MM.1S (cell line): ENCODE measurements at regions not wholly inside any gene's neighbourhood (a gene's known extent, or its start where the extent isn't known, plus 50 kb on each side); places are given as distances from the start of the nearest gene placed in this dataset.

Experiments used
- EZH2 ChIP-seq: fragments of 300-600 bp; sonication (generic); optimal IDR thresholded peaks from 2 replicates; pipeline ENCODE3; 2017; ENCODE audit warnings: low read depth, mild to moderate bottlenecking, antibody characterized with exemption, low read length, mixed read lengths
- EZH2phosphoT487 ChIP-seq: fragments of 300-600 bp; sonication (generic); IDR thresholded peaks from 2 replicates; pipeline ENCODE4 v1.6.1; 2018; ENCODE audit warnings: antibody characterized with exemption, low read length
- TF ChIP-seq, protein P1 (sequence below): fragments of 300-600 bp; sonication (generic); IDR thresholded peaks from 2 replicates; pipeline ENCODE4 v1.5.1; 2016; ENCODE audit warnings: antibody characterized with exemption, low read length, mixed read lengths

DNA sequence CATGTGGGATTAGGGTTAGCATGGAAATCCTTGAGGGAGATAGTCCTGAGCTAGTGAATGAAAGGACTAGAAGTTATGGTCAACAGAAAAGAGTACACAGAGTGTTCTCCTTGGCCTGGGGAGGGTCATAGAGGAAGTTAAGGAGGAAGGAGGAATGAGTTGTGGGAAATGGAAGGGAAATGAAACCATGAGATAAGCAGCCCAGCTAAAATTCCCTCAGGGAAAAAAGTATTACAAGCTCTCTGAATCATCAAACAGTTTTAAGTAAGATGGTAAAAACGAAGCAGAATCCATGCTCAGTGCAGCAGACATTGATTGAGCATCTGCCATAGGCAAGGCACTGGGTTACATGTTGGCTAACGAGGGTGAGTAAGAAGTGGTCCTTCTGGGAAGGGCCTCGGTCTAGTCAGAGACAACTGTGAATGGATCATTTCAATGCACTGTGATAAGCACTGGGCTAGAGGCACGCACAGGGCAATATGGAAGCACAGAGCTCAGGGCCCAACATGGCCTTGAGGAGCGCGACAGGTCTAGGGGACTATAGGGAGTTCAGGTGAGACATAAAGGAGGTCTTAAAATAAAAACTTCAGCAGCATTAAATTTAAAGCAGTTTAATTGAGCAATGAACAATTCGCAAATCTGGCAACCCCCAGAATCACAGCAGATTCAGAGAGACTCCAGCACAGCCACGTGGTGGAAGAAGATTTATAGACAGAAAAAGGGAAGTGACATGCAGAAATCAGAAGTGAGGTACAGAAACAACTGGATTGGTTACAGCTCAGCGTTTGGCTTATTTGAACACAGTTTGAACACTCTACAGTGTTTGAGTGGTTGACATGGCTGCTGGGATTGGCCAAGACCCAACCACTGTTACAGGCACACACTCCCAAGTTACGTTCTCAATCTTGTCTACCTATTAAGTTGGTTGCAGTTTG lies 219.5 kb downstream of the HLX start:
- TF ChIP-seq EZH2 (no peak), EZH2phosphoT487 (no peak)
- TF ChIP-seq, protein P1, sequence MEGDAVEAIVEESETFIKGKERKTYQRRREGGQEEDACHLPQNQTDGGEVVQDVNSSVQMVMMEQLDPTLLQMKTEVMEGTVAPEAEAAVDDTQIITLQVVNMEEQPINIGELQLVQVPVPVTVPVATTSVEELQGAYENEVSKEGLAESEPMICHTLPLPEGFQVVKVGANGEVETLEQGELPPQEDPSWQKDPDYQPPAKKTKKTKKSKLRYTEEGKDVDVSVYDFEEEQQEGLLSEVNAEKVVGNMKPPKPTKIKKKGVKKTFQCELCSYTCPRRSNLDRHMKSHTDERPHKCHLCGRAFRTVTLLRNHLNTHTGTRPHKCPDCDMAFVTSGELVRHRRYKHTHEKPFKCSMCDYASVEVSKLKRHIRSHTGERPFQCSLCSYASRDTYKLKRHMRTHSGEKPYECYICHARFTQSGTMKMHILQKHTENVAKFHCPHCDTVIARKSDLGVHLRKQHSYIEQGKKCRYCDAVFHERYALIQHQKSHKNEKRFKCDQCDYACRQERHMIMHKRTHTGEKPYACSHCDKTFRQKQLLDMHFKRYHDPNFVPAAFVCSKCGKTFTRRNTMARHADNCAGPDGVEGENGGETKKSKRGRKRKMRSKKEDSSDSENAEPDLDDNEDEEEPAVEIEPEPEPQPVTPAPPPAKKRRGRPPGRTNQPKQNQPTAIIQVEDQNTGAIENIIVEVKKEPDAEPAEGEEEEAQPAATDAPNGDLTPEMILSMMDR, result no peak
